ENCODE measurements at regions not wholly inside any gene's neighbourhood (a gene's known extent, or its start where the extent isn't known, plus 50 kb on each side); places are given as distances from the start of the nearest gene placed in this dataset. TPM values are rescaled to one million over a fixed set of nuclear protein-coding genes. Genes with fewer than 3 reads are reported as not detected.

- Histone ChIP-seq H3K27me3 (no peaks in the 10 kb centered on the region), H3K9me3 (no peaks in the 10 kb centered on the region), H3K4me3 (no peak overlapping the region), H3K27ac (no peak overlapping the region), H3K4me1 (no peaks in the 10 kb centered on the region), H3K36me3 (replicated peaks in 1 of 2; ENCODE audit: insufficient read depth in 1 of 2, low read depth in 2 of 2) (no peaks in the 10 kb centered on the region)
- ATAC-seq (no peak), DNase-seq (peak in 3 of 4 donors; percentile 6 to 13 (median 12))
- intact Hi-C loops (cut with DNase I) = no loop called here
- TF ChIP-seq CTCF (IDR thresholded peaks at IDR 0.05) (peak in 2 of 7 experiments; percentile 13 to 21), POLR2A (IDR thresholded peaks at IDR 0.05) (no peak)
- 61 to 67% methylated on average over 8 of the region's 8 CpGs for WGBS, 2 donors
These were observed 54.4 kb upstream of the LCORL start for GRCh38 chr4:18075823-18076433.

GRCh38 chr4:18071894-18072293 lies 50.3 kb upstream of the LCORL start:
- Histone ChIP-seq H3K36me3 (replicated peaks in 1 of 2; ENCODE audit: insufficient read depth in 1 of 2, low read depth in 2 of 2) (no peaks in the 10 kb centered on the region), H3K4me3 (no peak overlapping the region), H3K4me1 (no peaks in the 10 kb centered on the region), H3K27me3 (no peaks in the 10 kb centered on the region), H3K27ac (no peak overlapping the region), H3K9me3 (no peaks in the 10 kb centered on the region)
- DNase-seq (no peak), ATAC-seq (no peak)
- TF ChIP-seq CTCF (IDR thresholded peaks at IDR 0.05) (no peak), POLR2A (IDR thresholded peaks at IDR 0.05) (no peak)
- intact Hi-C loops (cut with DNase I) = no loop called here

Small RNA genes lying in the stretch of these regions (small RNA-seq; reads per million reads assigned to genes)
- not detected for gene RNA5SP157
